ENCODE measurements at regions not wholly inside any gene's neighbourhood (a gene's known extent, or its start where the extent isn't known, plus 50 kb on each side); places are given as distances from the start of the nearest gene placed in this dataset.

DNA sequence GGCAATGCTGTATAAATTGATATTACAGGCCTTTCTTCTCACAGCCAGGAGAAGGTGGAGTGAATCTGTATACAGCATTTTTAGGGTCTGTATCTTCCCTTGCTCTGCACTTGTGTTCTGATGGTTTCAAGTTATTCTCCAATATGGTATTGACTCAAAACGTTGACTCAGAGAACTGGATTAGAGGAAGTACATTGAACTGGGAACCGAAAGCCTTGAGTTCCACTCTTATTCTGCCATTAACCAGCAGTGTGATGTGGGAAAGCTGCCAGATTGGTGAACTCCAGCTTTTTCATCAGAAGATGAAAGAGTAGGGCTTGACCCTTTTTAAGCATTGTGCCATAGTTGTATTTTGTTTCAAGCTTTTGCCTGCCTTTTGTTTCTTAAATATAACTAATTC is 167.7 kb downstream of the SPRY2 start:
- TF ChIP-seq RXRA (IDR thresholded peaks at IDR 0.05) (peak in 1 of 2 donors; percentile 27), GABPA (IDR thresholded peaks at IDR 0.05 in 1 of 2, conservative IDR thresholded peaks at IDR 0.05 in 1 of 2) (no peak)
- DNase-seq (ENCODE audit: low spot score), result no peak
- H3K27ac ChIP-seq (ENCODE audit: low read depth in 1 of 2, low read length in 2 of 2), result no peak overlapping the region
- H3K36me3 ChIP-seq (ENCODE audit: control insufficient read depth in 4 of 4, insufficient read depth in 3 of 4, low read depth in 1 of 4, low read length in 3 of 4), result no peaks in the 10 kb centered on the region
- H3K4me1 ChIP-seq (ENCODE audit: control insufficient read depth in 4 of 4, insufficient read depth in 4 of 4, low read length in 3 of 4), result peaks cover 0 to 6% (median 1%) of the 10 kb centered on the region in 4 donors
- WGBS, result 35% methylated on average over 2 of the region's 2 CpGs
- H3K9me3 ChIP-seq (ENCODE audit: control insufficient read depth in 4 of 4, low read length in 3 of 4), result no peaks in the 10 kb centered on the region
- H3K27me3 ChIP-seq (ENCODE audit: control insufficient read depth in 4 of 4, insufficient read depth in 4 of 4, low read length in 3 of 4), result no peaks in the 10 kb centered on the region
- no peak overlapping the region for H3K9ac ChIP-seq (ENCODE audit: low read depth in 1 of 2, low read length in 2 of 2)
- H3K4me3 ChIP-seq (ENCODE audit: low read depth in 1 of 3, low read length in 3 of 3), result no peak overlapping the region

DNA sequence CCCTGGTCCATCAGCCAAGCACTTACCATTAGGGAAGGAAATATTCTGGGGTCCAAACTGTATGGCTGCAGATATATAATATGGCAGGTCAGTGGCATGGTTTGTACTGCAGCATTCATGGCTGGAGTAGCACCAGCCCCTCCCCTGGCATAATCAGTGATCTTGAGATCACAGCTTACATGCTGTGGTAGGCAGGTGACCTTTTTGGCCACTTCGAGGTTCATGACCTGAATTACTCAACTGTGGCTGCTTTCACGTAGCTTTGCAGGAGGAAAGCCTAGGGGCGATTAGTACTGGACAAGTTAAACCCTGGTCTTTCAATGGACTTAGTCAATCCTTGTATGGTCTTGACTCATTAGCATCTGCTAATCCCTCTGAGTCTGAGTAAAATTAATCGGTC is 169.8 kb downstream of the SPRY2 start:
- WGBS, result 57% methylated on average over 4 of the region's 4 CpGs
- H3K4me3 ChIP-seq (ENCODE audit: low read depth in 1 of 3, low read length in 3 of 3), result no peak overlapping the region
- no peaks in the 10 kb centered on the region for H3K36me3 ChIP-seq (ENCODE audit: control insufficient read depth in 4 of 4, insufficient read depth in 3 of 4, low read depth in 1 of 4, low read length in 3 of 4)
- no peaks in the 10 kb centered on the region for H3K9me3 ChIP-seq (ENCODE audit: control insufficient read depth in 4 of 4, low read length in 3 of 4)
- no peak overlapping the region for H3K9ac ChIP-seq (ENCODE audit: low read depth in 1 of 2, low read length in 2 of 2)
- peak; percentile 87 to 89 for TF ChIP-seq RXRA (IDR thresholded peaks at IDR 0.05)
- peak; percentile 32 for TF ChIP-seq SP1 (IDR thresholded peaks at IDR 0.05)
- TF ChIP-seq, protein P1, sequence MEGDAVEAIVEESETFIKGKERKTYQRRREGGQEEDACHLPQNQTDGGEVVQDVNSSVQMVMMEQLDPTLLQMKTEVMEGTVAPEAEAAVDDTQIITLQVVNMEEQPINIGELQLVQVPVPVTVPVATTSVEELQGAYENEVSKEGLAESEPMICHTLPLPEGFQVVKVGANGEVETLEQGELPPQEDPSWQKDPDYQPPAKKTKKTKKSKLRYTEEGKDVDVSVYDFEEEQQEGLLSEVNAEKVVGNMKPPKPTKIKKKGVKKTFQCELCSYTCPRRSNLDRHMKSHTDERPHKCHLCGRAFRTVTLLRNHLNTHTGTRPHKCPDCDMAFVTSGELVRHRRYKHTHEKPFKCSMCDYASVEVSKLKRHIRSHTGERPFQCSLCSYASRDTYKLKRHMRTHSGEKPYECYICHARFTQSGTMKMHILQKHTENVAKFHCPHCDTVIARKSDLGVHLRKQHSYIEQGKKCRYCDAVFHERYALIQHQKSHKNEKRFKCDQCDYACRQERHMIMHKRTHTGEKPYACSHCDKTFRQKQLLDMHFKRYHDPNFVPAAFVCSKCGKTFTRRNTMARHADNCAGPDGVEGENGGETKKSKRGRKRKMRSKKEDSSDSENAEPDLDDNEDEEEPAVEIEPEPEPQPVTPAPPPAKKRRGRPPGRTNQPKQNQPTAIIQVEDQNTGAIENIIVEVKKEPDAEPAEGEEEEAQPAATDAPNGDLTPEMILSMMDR (IDR thresholded peaks at IDR 0.05; ENCODE audit: low read depth, low read length, missing input control), result no peak
- peak; percentile 44 to 45 for TF ChIP-seq RAD21 (IDR thresholded peaks at IDR 0.05)
- TF ChIP-seq YY1 (IDR thresholded peaks at IDR 0.05), result peak; percentile 39
- peak; percentile 43 to 55 for TF ChIP-seq HNF4A (conservative IDR thresholded peaks at IDR 0.05)
- no peak overlapping the region for H3K27ac ChIP-seq (ENCODE audit: low read depth in 1 of 2, low read length in 2 of 2)
- DNase-seq (ENCODE audit: low spot score), result peak; percentile 34
- H3K4me1 ChIP-seq (ENCODE audit: control insufficient read depth in 4 of 4, insufficient read depth in 4 of 4, low read length in 3 of 4), result peaks cover 0 to 6% (median 1%) of the 10 kb centered on the region in 4 donors
- H3K27me3 ChIP-seq (ENCODE audit: control insufficient read depth in 4 of 4, insufficient read depth in 4 of 4, low read length in 3 of 4), result no peaks in the 10 kb centered on the region

DNA sequence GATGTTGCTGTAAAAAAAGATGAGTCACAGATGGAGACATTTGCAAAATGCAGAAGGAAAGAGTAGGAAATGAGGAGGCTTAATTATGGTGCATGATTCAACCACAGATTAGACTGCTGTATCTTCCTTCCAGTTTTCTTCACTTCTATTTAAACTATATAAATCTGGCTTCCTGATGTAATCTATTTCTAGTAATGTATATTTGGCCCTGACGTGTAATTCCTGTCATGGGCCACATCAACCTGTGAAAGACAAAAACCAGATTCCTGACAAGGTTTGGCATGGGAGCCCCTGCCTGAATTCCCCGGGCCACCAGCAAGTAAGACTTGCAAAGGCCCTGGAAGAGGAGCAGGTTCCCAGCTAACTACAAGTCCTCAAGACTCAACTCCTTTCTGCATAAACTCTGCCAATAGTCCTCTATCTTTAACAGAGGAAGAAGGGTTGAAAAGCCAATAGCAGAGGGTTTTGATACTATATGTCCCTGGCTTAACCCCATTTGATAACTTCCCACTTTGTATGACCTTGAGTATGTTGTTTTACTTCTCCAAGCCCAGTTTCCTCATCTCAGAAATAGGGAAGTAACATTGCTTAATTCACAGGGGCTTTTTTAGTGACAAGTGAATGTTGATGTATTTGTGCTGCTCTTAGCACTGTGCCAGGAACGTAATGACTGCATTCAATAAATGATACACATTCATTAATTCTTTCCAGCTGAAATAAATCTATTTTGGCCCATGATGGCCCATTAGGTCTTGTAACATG is 172.7 kb downstream of the SPRY2 start:
- peak overlapping the region in 1 of 2 donors; percentile 39 for H3K27ac ChIP-seq (ENCODE audit: low read depth in 1 of 2, low read length in 2 of 2)
- H3K9ac ChIP-seq (ENCODE audit: low read depth in 1 of 2, low read length in 2 of 2), result no peak overlapping the region
- H3K27me3 ChIP-seq (ENCODE audit: control insufficient read depth in 4 of 4, insufficient read depth in 4 of 4, low read length in 3 of 4), result no peaks in the 10 kb centered on the region
- no peak for DNase-seq (ENCODE audit: low spot score)
- TF ChIP-seq, protein P2, sequence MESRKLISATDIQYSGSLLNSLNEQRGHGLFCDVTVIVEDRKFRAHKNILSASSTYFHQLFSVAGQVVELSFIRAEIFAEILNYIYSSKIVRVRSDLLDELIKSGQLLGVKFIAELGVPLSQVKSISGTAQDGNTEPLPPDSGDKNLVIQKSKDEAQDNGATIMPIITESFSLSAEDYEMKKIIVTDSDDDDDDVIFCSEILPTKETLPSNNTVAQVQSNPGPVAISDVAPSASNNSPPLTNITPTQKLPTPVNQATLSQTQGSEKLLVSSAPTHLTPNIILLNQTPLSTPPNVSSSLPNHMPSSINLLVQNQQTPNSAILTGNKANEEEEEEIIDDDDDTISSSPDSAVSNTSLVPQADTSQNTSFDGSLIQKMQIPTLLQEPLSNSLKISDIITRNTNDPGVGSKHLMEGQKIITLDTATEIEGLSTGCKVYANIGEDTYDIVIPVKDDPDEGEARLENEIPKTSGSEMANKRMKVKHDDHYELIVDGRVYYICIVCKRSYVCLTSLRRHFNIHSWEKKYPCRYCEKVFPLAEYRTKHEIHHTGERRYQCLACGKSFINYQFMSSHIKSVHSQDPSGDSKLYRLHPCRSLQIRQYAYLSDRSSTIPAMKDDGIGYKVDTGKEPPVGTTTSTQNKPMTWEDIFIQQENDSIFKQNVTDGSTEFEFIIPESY (IDR thresholded peaks at IDR 0.05), result no peak
- TF ChIP-seq, protein P3, sequence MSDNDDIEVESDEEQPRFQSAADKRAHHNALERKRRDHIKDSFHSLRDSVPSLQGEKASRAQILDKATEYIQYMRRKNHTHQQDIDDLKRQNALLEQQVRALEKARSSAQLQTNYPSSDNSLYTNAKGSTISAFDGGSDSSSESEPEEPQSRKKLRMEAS (IDR thresholded peaks at IDR 0.05), result no peak
- no peak for TF ChIP-seq GABPA (IDR thresholded peaks at IDR 0.05 in 1 of 2, conservative IDR thresholded peaks at IDR 0.05 in 1 of 2)
- TF ChIP-seq RXRA (IDR thresholded peaks at IDR 0.05), result peak in 1 of 2 donors; percentile 15
- no peaks in the 10 kb centered on the region for H3K36me3 ChIP-seq (ENCODE audit: control insufficient read depth in 4 of 4, insufficient read depth in 3 of 4, low read depth in 1 of 4, low read length in 3 of 4)
- H3K4me3 ChIP-seq (ENCODE audit: low read depth in 1 of 3, low read length in 3 of 3), result no peak overlapping the region
- no peaks in the 10 kb centered on the region for H3K9me3 ChIP-seq (ENCODE audit: control insufficient read depth in 4 of 4, low read length in 3 of 4)
- H3K4me1 ChIP-seq (ENCODE audit: control insufficient read depth in 4 of 4, insufficient read depth in 4 of 4, low read length in 3 of 4), result peaks cover 0 to 6% (median 1%) of the 10 kb centered on the region in 4 donors
- 84% methylated on average over 3 of the region's 3 CpGs for WGBS

Measured in liver (tissue), 8 donors.